Heart right ventricle (tissue), 16 donors: ENCODE measurements at regions not wholly inside any gene's neighbourhood (a gene's known extent, or its start where the extent isn't known, plus 50 kb on each side); places are given as distances from the start of the nearest gene placed in this dataset.

ENCODE experiments used
- ATAC-seq, 8 donors: fragments of 200-7000 bp; cut with Tn5 transposase; one replicate each; pipeline ENCODE4 v1.9.1; 2020; ENCODE audit warnings: mild to moderate bottlenecking in 8 of 8, moderate library complexity in 8 of 8, moderate number of reproducible peaks in 1 of 8
- DNase-seq, 2 donors: peaks; one replicate each; pipeline ENCODE4 v3.0.0-alpha.2; 2020
- H3K27ac ChIP-seq, 10 donors: fragments of 200-600 bp; sonication (generic) in 2 of 10; one replicate each; pipeline versions ENCODE4 v1.5.0 to v1.8.0; 2020 to 2022; ENCODE audit warnings: mild to moderate bottlenecking in 3 of 10
- H3K27me3 ChIP-seq, 7 donors: fragments of 200-600 bp; one replicate each; pipeline ENCODE4 v1.8.0; 2021 to 2022; ENCODE audit warnings: mild to moderate bottlenecking in 2 of 7
- H3K36me3 ChIP-seq, 9 donors: fragments of 200-600 bp; sonication (generic) in 1 of 9; one replicate each; pipeline versions ENCODE4 v1.5.0 to v1.8.0; 2020 to 2022; ENCODE audit warnings: mild to moderate bottlenecking in 2 of 9
- H3K4me1 ChIP-seq, 9 donors: fragments of 200-600 bp; sonication (generic) in 1 of 9; one replicate each; pipeline versions ENCODE4 v1.5.0 to v1.8.0; 2020 to 2022; ENCODE audit warnings: mild to moderate bottlenecking in 4 of 9
- H3K4me3 ChIP-seq, 10 donors: fragments of 200-600 bp; sonication (generic) in 2 of 10; one replicate each; pipeline versions ENCODE4 v1.5.0 to v1.8.0; 2020 to 2022; ENCODE audit warnings: mild to moderate bottlenecking in 7 of 10, moderate library complexity in 2 of 10
- H3K9me3 ChIP-seq, 11 donors: fragments of 200-600 bp in 10 of 11; sonication (generic) in 2 of 11; one replicate each; pipeline versions ENCODE4 v1.5.0 to v1.8.0; 2013 to 2022; ENCODE audit warnings: mild to moderate bottlenecking in 2 of 11, control low read depth in 1 of 11, moderate library complexity in 1 of 11
- WGBS, 2 donors: extraction: QIAGEN DNeasy Blood & Tissue Kit; methylation state at CpG; one replicate each; pipeline ENCODE4 v1.1.7; 2013; ENCODE audit warnings: inconsistent platforms in 1 of 2; 5-methylcytosine and 5-hydroxymethylcytosine counted together
- intact Hi-C, 10 donors: fragments of 100-400 bp; cut with DNase I; formaldehyde crosslinking; loops; one replicate each; pipeline versions ENCODE4 v1.11.1 to v1.14.2; 2022
- TF ChIP-seq, protein P1 (sequence below), 9 donors: fragments of 200-600 bp; sonication (generic) in 2 of 9; IDR thresholded peaks; one replicate each; pipeline versions ENCODE4 v1.5.0 to v1.8.0; 2021 to 2022; ENCODE audit warnings: antibody characterized with exemption in 9 of 9, mild to moderate bottlenecking in 5 of 9, moderate library complexity in 1 of 9
- donor health status: Arrhythmogenic right ventricular cardiomyopathy.
- donor health status: ischemic (EF 13 %, LVEDD 7.1; RV severe dilation, severe dysfunction).
- donor health status: healthy with polysubstance abuse.
- donor health status: DM: no; HTN: yes; CAD: no.
- donor health status: DM: no; HTN: no; CAD: no.
- donor health status: ischemic (EF 25% LVEDD 6.9; RV normal size, moderate dysfunction).
- donor health status: ischemic (EF 25% LVEDD 5.7; RV mildly dilated, moderate dysfunction).
- donor health status: healthy.
- donor health status: DM: yes; HTN: yes; CAD: no.
- donor health status: Ischemic cardiomyopathy.
- donor health status: ischemic (EF 35%, LVEDD 5.7; RV mildly dilated, moderate dysfunction).
- donor health status: nonischemic (EF 11% LVEDD 7.7; RV severe dilation, severe dysfunction).
- donor health status: DM: yes; HTN: yes; CAD: no.
- donor health status: PGD.
- donor health status: ischemic (EF 29% LVEDD 5.4; RV normal size, mild dysfunction).
- donor health status: nonischemic (EF 23%, LVEDD 6.1; RV moderate dilation, normal function).

GRCh38 chr3:118682921-118683320 is 351.7 kb downstream of the IGSF11 start:
- Histone ChIP-seq H3K4me1 (no peaks in the 10 kb centered on the region), H3K9me3 (no peaks in the 10 kb centered on the region), H3K36me3 (no peaks in the 10 kb centered on the region), H3K27me3 (peaks cover 0 to 4% (median 0%) of the 10 kb centered on the region in 7 donors), H3K27ac (no peak overlapping the region), H3K4me3 (no peak overlapping the region)
- 67 to 73% methylated on average over 2 of the region's 2 CpGs for WGBS, 2 donors
- TF ChIP-seq, protein P1, sequence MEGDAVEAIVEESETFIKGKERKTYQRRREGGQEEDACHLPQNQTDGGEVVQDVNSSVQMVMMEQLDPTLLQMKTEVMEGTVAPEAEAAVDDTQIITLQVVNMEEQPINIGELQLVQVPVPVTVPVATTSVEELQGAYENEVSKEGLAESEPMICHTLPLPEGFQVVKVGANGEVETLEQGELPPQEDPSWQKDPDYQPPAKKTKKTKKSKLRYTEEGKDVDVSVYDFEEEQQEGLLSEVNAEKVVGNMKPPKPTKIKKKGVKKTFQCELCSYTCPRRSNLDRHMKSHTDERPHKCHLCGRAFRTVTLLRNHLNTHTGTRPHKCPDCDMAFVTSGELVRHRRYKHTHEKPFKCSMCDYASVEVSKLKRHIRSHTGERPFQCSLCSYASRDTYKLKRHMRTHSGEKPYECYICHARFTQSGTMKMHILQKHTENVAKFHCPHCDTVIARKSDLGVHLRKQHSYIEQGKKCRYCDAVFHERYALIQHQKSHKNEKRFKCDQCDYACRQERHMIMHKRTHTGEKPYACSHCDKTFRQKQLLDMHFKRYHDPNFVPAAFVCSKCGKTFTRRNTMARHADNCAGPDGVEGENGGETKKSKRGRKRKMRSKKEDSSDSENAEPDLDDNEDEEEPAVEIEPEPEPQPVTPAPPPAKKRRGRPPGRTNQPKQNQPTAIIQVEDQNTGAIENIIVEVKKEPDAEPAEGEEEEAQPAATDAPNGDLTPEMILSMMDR (IDR thresholded peaks at IDR 0.05) = no peak
- ATAC-seq (no peak), DNase-seq (no peak)
- intact Hi-C loops = no loop called here

GRCh38 chr3:118683636-118684035 is 351.0 kb downstream of the IGSF11 start:
- no peak overlapping the region for H3K4me3 ChIP-seq
- DNase-seq = no peak
- no peak overlapping the region for H3K27ac ChIP-seq
- peaks cover 0 to 4% (median 0%) of the 10 kb centered on the region in 7 donors for H3K27me3 ChIP-seq
- intact Hi-C loops = no loop called here
- 90 to 91% methylated on average over 6 of the region's 6 CpGs for WGBS, 2 donors
- TF ChIP-seq, protein P1 (IDR thresholded peaks at IDR 0.05) = no peak
- no peaks in the 10 kb centered on the region for H3K9me3 ChIP-seq
- no peaks in the 10 kb centered on the region for H3K36me3 ChIP-seq
- H3K4me1 ChIP-seq = no peaks in the 10 kb centered on the region
- ATAC-seq = no peak

- intact Hi-C loops = no loop called here
Measured at GRCh38 chr3:118688396-118688884, 346.2 kb downstream of the IGSF11 start.

DNA sequence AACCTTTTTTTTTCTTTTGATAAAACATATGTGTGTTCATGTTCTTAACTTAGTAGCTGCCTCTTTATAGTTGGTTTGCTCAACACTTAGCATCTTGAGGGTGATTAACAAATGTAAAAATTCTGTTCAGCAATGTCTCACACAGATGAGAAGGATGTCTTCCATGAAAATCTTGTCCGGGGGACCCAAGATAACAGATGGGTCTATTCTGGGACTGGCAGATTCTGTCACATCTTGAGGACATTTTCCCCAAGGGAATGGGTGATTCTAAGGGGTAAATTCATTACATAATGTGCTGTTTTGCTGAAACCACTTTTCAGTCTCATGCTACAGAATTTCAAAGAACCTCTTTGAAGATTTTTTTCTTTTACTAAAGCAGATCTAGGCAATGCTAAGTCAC is 342.2 kb downstream of the IGSF11 start:
- 54 to 67% methylated on average over 1 of the region's 1 CpG for WGBS, 2 donors
- intact Hi-C loops = no loop called here
- no peak overlapping the region for H3K4me3 ChIP-seq
- H3K36me3 ChIP-seq = no peaks in the 10 kb centered on the region
- H3K27me3 ChIP-seq = no peaks in the 10 kb centered on the region
- no peak overlapping the region for H3K27ac ChIP-seq
- ATAC-seq (no peak), DNase-seq (no peak)
- H3K4me1 ChIP-seq = no peaks in the 10 kb centered on the region
- TF ChIP-seq, protein P1 (IDR thresholded peaks at IDR 0.05) = no peak
- H3K9me3 ChIP-seq = peaks cover 0 to 12% (median 0%) of the 10 kb centered on the region in 11 donors

More at GRCh38 chr3:118688396-118688884, 346.2 kb downstream of the IGSF11 start:
- Histone ChIP-seq H3K27me3 (no peaks in the 10 kb centered on the region), H3K27ac (no peak overlapping the region), H3K4me3 (no peak overlapping the region), H3K9me3 (no peaks in the 10 kb centered on the region), H3K4me1 (no peaks in the 10 kb centered on the region), H3K36me3 (no peaks in the 10 kb centered on the region)
- TF ChIP-seq, protein P1 (IDR thresholded peaks at IDR 0.05) = no peak
- no peak for ATAC-seq
- no peak for DNase-seq
- WGBS, 2 donors = 75 to 89% methylated on average over 2 of the region's 2 CpGs
